NCI-H446 treated with DMSO at 0.1 percent for 48 hours (cell line): ENCODE measurements at regions not wholly inside any gene's neighbourhood (a gene's known extent, or its start where the extent isn't known, plus 50 kb on each side); places are given as distances from the start of the nearest gene placed in this dataset.
"Not testable (repeated sequence)": the region's sequence is repeated elsewhere in the genome, so short reads cannot be mapped to it uniquely, and the experiment has no call there.

Source experiments
- DNase-seq: peaks from one replicate; lab custom pipeline; 2025; lab: John Stamatoyannopoulos, UW

DNA sequence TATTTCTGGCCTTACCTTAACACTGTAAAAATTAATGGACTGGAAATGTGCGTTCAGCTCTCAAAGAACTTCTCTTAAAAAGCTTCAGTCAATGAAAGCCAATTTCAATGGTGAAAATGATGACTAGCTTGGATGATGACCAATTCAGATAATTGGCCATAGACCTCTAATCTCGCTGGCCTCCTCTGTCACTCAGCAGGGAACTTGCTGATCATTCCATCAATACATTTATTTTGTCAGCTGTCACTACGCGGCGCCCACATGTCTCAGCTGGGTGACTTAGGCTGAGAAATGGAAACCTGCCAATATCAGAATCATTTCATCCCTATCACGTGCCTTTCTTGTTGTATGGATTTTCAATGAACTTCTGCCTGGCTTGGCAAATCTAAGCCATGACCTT, 673.0 kb upstream of the AUTS2 start:
- DNase-seq = no peak

- no peak for DNase-seq
These were observed 668.5 kb upstream of the AUTS2 start for GRCh38 chr7:68929781-68930261.

GRCh38 chr7:68936471-68937035, 661.7 kb upstream of the AUTS2 start:
- DNase-seq = no peak

GRCh38 chr7:68938151-68938550, 660.1 kb upstream of the AUTS2 start:
- DNase-seq = no peak

- no peak for DNase-seq
These were observed 654.5 kb upstream of the AUTS2 start for GRCh38 chr7:68943786-68944185.

GRCh38 chr7:68955656-68956055, 642.6 kb upstream of the AUTS2 start:
- DNase-seq = no peak

GRCh38 chr7:68958571-68958970, 639.7 kb upstream of the AUTS2 start:
- no peak for DNase-seq

- DNase-seq = no peak
These were observed 634.7 kb upstream of the AUTS2 start for GRCh38 chr7:68963552-68963951.

- DNase-seq = no peak
These were observed 634.2 kb upstream of the AUTS2 start for GRCh38 chr7:68964060-68964459.

DNA sequence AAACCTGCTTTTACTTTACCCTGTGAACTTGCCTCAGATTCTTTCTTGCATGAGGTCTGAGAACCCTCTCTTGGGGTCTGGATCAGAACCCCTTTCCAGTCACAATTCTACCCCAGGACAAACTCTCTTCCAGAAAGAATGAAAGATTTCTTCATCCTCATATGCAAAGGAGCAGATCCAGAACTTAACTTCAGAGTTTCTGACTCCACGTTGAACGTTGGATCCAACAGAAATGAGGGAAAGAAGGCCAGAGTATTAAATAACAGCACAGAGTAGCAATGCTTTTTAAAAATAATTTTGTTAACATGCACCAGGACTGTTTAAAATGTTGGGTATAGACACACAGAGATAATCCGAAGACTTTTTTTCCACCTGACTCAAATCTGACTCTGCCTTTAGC, 632.9 kb upstream of the AUTS2 start:
- DNase-seq = no peak

- no peak for DNase-seq
These were observed 630.7 kb upstream of the AUTS2 start for GRCh38 chr7:68967598-68967997.

DNA sequence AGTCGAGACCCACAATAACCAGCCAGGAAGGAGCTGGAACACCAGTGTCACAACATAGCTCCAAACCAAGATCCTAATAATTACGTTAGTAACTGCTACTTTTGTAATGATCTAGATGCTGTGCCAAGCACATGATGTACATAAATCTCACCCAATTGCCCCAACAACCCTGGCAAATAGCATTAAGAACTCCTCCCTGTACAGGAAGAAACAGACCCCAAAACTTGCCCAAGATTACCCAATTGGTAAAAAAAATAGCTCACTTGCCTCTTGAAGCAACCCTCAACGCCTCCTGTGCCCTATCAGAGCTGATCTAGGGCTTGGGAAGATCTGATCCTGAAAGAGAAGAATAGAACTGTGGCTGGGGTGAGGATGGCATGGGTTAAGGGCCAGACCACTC, 628.7 kb upstream of the AUTS2 start:
- DNase-seq = no peak

GRCh38 chr7:68971634-68972340, 626.5 kb upstream of the AUTS2 start:
- DNase-seq = no peak

GRCh38 chr7:68977385-68978055, 620.8 kb upstream of the AUTS2 start:
- DNase-seq = no peak

DNA sequence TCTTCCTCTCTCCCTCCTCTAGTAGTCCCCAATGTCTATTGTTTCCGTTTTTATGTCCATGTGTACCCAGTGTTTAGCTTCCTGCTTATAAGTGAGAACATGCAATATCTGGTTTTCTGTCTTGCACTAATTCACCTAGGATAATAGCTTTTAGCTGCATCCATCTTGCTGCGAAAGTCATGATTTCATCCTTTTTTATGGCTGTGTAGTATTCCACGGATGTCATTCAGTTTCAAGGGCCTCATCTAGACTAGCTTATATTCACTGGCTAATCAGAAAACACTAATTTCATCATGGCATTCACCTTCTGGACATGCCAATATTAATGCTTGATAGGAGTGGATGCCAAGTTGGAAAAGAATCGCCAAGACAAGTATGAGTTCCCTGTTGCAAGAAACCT, 619.6 kb upstream of the AUTS2 start:
- DNase-seq = no peak

DNA sequence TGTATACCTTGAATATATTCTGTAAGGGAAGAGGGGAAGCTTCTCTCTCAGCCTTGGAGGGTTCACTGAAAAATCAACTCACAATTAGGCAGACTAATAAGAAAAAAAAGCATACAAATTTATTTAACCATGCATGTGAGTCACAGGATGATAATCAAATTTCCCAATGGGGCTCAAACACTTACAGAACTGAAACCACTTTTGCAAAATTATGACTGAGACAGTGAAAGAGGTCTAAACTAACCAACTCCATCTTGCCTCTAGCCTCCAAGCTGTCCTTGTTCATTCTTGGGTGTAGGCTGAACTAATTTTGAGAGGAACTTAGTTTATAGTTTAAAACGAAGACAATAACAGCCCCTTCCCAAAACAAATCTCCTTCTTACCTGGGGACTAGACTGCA, 618.3 kb upstream of the AUTS2 start:
- no peak for DNase-seq

DNA sequence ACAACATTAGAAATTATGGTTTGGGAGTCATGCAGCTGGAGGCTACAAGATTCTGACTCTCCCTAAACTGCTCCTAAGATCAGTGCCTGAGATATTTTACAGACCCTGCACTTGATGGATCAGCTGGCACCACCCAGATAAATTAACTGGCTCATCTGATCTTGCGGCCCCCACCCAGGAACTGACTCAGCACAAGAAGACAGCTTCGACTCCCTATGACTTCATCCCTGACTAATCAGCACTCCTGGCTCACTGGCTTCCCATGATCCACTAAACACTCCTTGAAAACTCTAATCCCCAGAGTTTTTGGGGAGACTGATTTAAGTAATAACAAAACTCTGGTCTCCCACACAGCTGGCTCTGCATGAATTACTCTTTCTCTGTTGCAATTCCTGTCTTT, 617.8 kb upstream of the AUTS2 start:
- not testable (repeated sequence) for DNase-seq

DNA sequence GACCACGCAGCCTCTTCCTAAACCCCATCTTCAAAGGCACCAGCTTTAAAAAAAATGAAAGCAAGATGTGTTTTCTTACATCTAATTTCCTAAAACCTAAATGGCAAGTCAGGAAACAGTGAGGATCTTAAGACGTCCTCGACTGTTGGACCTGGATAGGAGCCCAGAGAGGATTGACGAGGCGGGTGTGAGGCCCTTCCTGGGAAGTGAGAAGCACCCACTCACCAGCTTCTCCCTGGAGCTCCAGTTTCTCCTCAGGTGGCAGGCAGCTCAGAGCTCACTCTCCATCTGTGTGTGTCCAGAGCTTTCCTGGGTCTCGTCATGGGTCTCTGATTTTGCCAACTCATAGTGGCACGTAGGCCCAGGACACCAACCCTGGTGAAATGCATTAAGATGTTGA, 614.0 kb upstream of the AUTS2 start:
- DNase-seq = no peak

DNA sequence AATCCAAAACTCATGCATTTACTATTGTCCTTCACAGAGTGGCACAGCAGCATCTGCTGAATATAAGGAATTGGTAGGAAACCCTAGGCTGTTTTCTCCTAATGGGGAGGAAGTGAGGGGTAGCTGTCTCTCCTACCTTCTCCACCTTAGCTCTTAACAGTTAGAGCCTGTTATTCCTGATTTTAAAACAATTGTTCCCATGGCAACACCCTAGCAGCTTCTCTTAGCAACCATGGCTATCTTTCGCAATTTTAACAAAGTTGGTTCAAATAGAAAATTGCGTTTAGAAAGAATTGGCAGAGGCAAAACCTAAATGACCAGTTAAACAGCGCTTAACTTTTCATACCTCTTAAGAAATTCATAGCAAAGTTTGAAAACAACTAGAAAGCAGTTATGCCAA, 603.4 kb upstream of the AUTS2 start:
- no peak for DNase-seq

DNA sequence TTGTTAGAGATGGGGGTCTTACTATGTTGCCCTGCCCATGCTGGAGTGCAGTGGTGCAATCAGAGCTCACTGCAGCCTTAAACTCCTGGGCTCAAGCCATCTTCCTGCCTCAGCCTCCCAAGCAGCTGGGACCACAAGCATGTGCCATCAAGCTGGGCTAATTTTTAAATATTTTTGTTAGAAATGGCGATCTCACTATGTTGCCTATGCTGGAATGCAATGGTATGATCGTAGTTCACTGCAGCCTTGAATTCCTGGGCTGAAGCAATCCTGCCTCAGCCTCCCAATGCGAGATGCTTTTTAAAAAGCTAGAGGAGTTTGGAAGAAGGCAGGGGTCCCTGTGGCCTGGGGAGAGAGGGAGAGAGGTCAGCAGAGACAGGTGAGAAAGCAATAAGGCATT, 600.1 kb upstream of the AUTS2 start:
- DNase-seq = no peak

DNA sequence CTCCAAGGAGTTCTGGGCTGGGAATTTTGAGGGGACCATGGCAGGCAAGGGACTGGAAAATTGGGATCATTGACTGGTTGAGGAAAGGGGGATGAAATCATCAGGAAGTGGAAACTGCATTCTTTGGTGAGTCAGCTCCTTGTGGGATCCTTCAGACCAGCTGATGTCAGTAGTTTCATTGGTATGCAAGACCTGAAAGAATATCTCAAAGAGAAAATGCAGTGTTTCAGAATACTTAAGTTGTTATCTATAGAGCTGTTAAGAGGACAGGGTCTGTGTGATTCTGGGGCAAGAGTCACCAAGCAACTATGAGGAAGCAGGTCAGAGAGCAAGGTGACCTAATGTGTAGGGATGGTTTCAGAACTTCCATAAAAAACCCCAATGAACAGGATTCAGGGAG, 595.9 kb upstream of the AUTS2 start:
- no peak for DNase-seq

- no peak for DNase-seq
These were observed 586.1 kb upstream of the AUTS2 start for GRCh38 chr7:69012149-69012548.

- DNase-seq = no peak
These were observed 581.1 kb upstream of the AUTS2 start for GRCh38 chr7:69017208-69017607.

- DNase-seq = no peak
These were observed 580.1 kb upstream of the AUTS2 start for GRCh38 chr7:69018200-69018599.
